ENCODE measurements at regions not wholly inside any gene's neighbourhood (a gene's known extent, or its start where the extent isn't known, plus 50 kb on each side); places are given as distances from the start of the nearest gene placed in this dataset.

DNA sequence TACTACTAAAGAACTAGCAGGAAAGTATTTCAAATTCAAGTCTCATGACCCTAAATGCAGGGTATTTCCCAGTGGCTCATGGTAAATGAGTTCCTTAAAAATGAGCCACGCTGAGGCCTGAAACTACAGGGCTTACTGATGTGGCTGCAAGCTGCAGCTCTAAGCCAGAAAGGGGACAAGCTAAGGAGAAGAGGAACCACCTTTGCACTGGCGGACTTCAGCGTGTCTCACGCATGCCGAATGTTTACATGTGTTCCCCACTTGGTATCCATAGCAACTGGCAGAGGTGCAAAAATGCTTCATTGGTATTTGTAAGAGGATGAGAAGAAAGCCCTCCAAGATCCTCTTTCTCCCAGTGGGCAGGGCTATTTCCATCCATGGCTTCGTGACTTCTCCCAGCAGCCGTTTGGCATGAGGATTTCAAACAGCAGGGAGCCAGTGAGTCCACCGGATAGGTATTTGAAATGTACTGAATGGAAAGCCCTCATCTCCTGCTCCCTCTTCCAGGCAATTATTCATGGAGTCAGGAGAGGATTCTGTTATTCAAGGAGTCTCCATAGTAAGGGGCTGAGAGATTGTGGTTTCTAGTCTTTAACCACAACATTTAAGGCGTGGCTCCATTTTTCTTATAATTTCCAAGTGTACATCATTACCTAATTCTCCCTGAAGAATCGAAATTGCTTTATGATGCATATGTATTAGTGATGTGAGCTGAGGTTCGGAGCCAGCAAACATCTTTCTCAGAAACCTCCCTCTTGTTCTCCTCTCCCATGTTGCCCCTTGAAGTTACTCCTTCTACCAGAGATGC is 55.3 kb upstream of the CD44 start:
- Histone ChIP-seq H3K27me3 (no peaks in the 10 kb centered on the region), H3K4me3 (no peak overlapping the region), H3K9me3 (no peaks in the 10 kb centered on the region), H3K4me1 (no peaks in the 10 kb centered on the region), H3K27ac (no peak overlapping the region), H3K36me3 (ENCODE audit: low read depth, missing control alignments) (no peaks in the 10 kb centered on the region)
- 48 to 55% methylated on average over 11 of the region's 11 CpGs for WGBS, 2 donors
- intact Hi-C loops (cut with DNase I; ENCODE audit: low total_unique reads), result no loop called here
- no peak for TF ChIP-seq POLR2A (IDR thresholded peaks at IDR 0.05)
- TF ChIP-seq, protein P1, sequence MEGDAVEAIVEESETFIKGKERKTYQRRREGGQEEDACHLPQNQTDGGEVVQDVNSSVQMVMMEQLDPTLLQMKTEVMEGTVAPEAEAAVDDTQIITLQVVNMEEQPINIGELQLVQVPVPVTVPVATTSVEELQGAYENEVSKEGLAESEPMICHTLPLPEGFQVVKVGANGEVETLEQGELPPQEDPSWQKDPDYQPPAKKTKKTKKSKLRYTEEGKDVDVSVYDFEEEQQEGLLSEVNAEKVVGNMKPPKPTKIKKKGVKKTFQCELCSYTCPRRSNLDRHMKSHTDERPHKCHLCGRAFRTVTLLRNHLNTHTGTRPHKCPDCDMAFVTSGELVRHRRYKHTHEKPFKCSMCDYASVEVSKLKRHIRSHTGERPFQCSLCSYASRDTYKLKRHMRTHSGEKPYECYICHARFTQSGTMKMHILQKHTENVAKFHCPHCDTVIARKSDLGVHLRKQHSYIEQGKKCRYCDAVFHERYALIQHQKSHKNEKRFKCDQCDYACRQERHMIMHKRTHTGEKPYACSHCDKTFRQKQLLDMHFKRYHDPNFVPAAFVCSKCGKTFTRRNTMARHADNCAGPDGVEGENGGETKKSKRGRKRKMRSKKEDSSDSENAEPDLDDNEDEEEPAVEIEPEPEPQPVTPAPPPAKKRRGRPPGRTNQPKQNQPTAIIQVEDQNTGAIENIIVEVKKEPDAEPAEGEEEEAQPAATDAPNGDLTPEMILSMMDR (IDR thresholded peaks at IDR 0.05), result no peak
- peak; percentile 26 for DNase-seq

DNA sequence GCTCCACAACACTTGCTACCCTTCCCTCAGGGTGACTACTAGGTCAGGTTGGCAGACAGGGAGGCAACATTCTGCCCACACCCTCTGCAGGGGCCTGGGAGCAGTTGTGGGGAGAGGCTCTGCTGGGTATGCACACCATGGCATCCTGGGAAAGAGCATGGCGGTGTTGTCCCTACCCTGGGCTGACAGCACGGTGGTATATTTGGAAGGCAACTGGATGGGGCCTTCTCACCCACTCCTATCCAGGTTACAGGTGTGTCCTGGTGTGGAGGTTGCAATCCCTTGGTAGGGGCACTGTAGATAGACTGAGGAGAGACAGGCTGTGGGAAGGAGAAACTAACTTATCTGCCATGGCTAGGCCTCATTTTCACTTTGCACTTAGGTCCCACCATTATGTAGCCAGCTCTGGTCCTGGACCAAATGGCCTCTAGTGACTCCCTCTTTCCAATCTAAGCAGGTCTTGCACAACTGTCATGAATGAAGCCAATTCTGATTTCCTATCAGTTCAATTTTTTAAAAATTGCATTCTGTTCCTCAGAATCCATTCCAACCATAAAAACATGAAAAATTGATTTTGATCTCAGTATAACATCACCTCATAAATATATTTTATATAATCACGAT is 54.0 kb upstream of the CD44 start:
- H3K27ac ChIP-seq, result no peak overlapping the region
- TF ChIP-seq POLR2A (IDR thresholded peaks at IDR 0.05), result no peak
- TF ChIP-seq, protein P1 (IDR thresholded peaks at IDR 0.05), result no peak
- H3K4me3 ChIP-seq, result no peak overlapping the region
- no peaks in the 10 kb centered on the region for H3K4me1 ChIP-seq
- intact Hi-C loops (cut with DNase I; ENCODE audit: low total_unique reads), result no loop called here
- no peaks in the 10 kb centered on the region for H3K9me3 ChIP-seq
- H3K36me3 ChIP-seq (ENCODE audit: low read depth, missing control alignments), result no peaks in the 10 kb centered on the region
- 98 to 99% methylated on average over 3 of the region's 3 CpGs for WGBS, 2 donors
- no peaks in the 10 kb centered on the region for H3K27me3 ChIP-seq
- DNase-seq, result no peak

GRCh38 chr11:35085531-35086165 is 53.3 kb upstream of the CD44 start:
- TF ChIP-seq, protein P1 (IDR thresholded peaks at IDR 0.05), result no peak
- intact Hi-C loops (cut with DNase I; ENCODE audit: low total_unique reads), result no loop called here
- Histone ChIP-seq H3K27me3 (no peaks in the 10 kb centered on the region), H3K27ac (no peak overlapping the region), H3K9me3 (no peaks in the 10 kb centered on the region), H3K4me1 (no peaks in the 10 kb centered on the region), H3K36me3 (ENCODE audit: low read depth, missing control alignments) (no peaks in the 10 kb centered on the region), H3K4me3 (no peak overlapping the region)
- no peak for DNase-seq
- WGBS, 2 donors, result 79 to 87% methylated on average over 4 of the region's 4 CpGs

DNA sequence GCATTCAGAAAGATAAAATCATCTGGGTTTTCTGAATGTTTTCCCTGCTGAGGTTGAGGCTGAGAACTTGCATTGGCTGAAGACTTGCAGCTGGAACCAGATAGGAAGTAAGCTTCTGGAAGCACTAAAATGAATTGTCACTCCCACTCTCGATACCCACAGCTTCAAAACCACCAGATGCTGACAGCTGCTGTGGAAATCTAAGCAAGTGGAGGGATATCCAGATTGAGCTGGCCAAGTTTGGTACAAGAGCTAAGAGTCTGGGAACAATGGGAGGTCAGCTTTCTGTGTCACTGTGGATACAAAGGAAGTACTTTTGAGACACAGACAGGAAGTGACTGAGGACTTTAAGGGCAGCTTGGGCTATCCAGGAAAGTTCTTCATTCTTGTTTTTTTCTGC is 51.3 kb upstream of the CD44 start:
- Histone ChIP-seq H3K9me3 (no peaks in the 10 kb centered on the region), H3K27ac (no peak overlapping the region), H3K4me1 (no peaks in the 10 kb centered on the region), H3K4me3 (no peak overlapping the region), H3K27me3 (no peaks in the 10 kb centered on the region), H3K36me3 (ENCODE audit: low read depth, missing control alignments) (no peaks in the 10 kb centered on the region)
- DNase-seq, result no peak
- intact Hi-C loops (cut with DNase I; ENCODE audit: low total_unique reads), result no loop called here
- WGBS, 2 donors, result 25 to 48% methylated on average over 1 of the region's 1 CpG
- no peak for TF ChIP-seq POLR2A (IDR thresholded peaks at IDR 0.05)
- TF ChIP-seq, protein P1 (IDR thresholded peaks at IDR 0.05), result no peak
